ENCODE measurements at regions not wholly inside any gene's neighbourhood (a gene's known extent, or its start where the extent isn't known, plus 50 kb on each side); places are given as distances from the start of the nearest gene placed in this dataset.
"Not testable (repeated sequence)": the region's sequence is repeated elsewhere in the genome, so short reads cannot be mapped to it uniquely, and the experiment has no call there.

GRCh38 chr21:28687586-28687985 lies 305.1 kb downstream of the LTN1 start:
- Histone ChIP-seq H3K9me3 (no peaks in the 10 kb centered on the region), H3K36me3 (no peaks in the 10 kb centered on the region), H3K4me1 (no peaks in the 10 kb centered on the region), H3K4me3 (no peak overlapping the region), H3K27ac (no peak overlapping the region), H3K27me3 (no peaks in the 10 kb centered on the region)
- in situ Hi-C loops (cut with MboI; ENCODE audit: low pct_ligation_motif_present in 1 of 4, low pct_unique_long_range_greater_than_20kb in 1 of 4, low sequenced_read_pairs in 3 of 4) (no loop called here), intact Hi-C loops (cut with DNase I; ENCODE audit: low total_unique reads) (no loop called here)
- TF ChIP-seq CTCF (IDR thresholded peaks at IDR 0.05) (no peak), EP300 (IDR thresholded peaks at IDR 0.05; ENCODE audit: low read depth) (no peak), POLR2A (IDR thresholded peaks at IDR 0.05) (no peak), POLR2AphosphoS5 (IDR thresholded peaks at IDR 0.05) (no peak)
- WGBS, 2 donors (ENCODE audit: low coverage in 1 of 2) = 71 to 83% methylated on average over 1 of the region's 1 CpG
- DNase-seq = no peak

- Histone ChIP-seq H3K27me3 (no peaks in the 10 kb centered on the region), H3K4me1 (no peaks in the 10 kb centered on the region), H3K27ac (no peak overlapping the region), H3K36me3 (no peaks in the 10 kb centered on the region), H3K4me3 (no peak overlapping the region), H3K9me3 (no peaks in the 10 kb centered on the region)
- intact Hi-C loops (cut with DNase I; ENCODE audit: low total_unique reads) (no loop called here), in situ Hi-C loops (cut with MboI; ENCODE audit: low pct_ligation_motif_present in 1 of 4, low pct_unique_long_range_greater_than_20kb in 1 of 4, low sequenced_read_pairs in 3 of 4) (no loop called here)
- WGBS, 2 donors (ENCODE audit: low coverage in 1 of 2) = 69 to 79% methylated on average over 6 of the region's 6 CpGs
- TF ChIP-seq CTCF (IDR thresholded peaks at IDR 0.05) (no peak), POLR2AphosphoS5 (IDR thresholded peaks at IDR 0.05) (no peak), EP300 (IDR thresholded peaks at IDR 0.05; ENCODE audit: low read depth) (no peak), POLR2A (IDR thresholded peaks at IDR 0.05) (no peak)
- no peak for DNase-seq
Observed at GRCh38 chr21:28683982-28684752, 308.5 kb downstream of the LTN1 start.

GRCh38 chr21:28682884-28683283 lies 309.8 kb downstream of the LTN1 start:
- H3K9me3 ChIP-seq; H3K27ac ChIP-seq; H3K36me3 ChIP-seq; intact Hi-C loops (cut with DNase I; ENCODE audit: low total_unique reads); H3K4me1 ChIP-seq; DNase-seq; H3K4me3 ChIP-seq; H3K27me3 ChIP-seq; in situ Hi-C loops (cut with MboI; ENCODE audit: low pct_ligation_motif_present in 1 of 4, low pct_unique_long_range_greater_than_20kb in 1 of 4, low sequenced_read_pairs in 3 of 4): not testable (repeated sequence)
- WGBS, 2 donors (ENCODE audit: low coverage in 1 of 2) = 97 to 100% methylated on average over 2 to 3 of the region's 3 CpGs

GRCh38 chr21:28677096-28677495 lies 315.6 kb downstream of the LTN1 start:
- H3K27ac ChIP-seq; DNase-seq; H3K9me3 ChIP-seq; in situ Hi-C loops (cut with MboI; ENCODE audit: low pct_ligation_motif_present in 1 of 4, low pct_unique_long_range_greater_than_20kb in 1 of 4, low sequenced_read_pairs in 3 of 4); H3K4me1 ChIP-seq; H3K27me3 ChIP-seq; H3K4me3 ChIP-seq; H3K36me3 ChIP-seq: not testable (repeated sequence)
- 95% methylated on average over 13 of the region's 13 CpGs; no CpG with 5 or more reads in 1 of the 2 donors for WGBS, 2 donors (ENCODE audit: low coverage in 1 of 2)
- intact Hi-C loops (cut with DNase I; ENCODE audit: low total_unique reads) = loop anchor here (2.0 kb wide), 1 partner anchor 24 kb away; no protein-coding TSS in a partner anchor

- WGBS, 2 donors (ENCODE audit: low coverage in 1 of 2) = 66 to 73% methylated on average over 1 to 4 of the region's 4 CpGs
- Histone ChIP-seq H3K4me1 (no peaks in the 10 kb centered on the region), H3K4me3 (no peak overlapping the region), H3K27me3 (no peaks in the 10 kb centered on the region), H3K36me3 (no peaks in the 10 kb centered on the region), H3K27ac (peak overlapping the region in 1 of 4 donors; percentile 52), H3K9me3 (no peaks in the 10 kb centered on the region)
- TF ChIP-seq EP300 (IDR thresholded peaks at IDR 0.05; ENCODE audit: low read depth) (no peak), POLR2AphosphoS5 (IDR thresholded peaks at IDR 0.05) (peak in 1 of 3 donors; percentile 21)
- intact Hi-C loops (cut with DNase I; ENCODE audit: low total_unique reads) (loop anchor here (2.0 kb wide), 1 partner anchor 25 kb away; no protein-coding TSS in a partner anchor), in situ Hi-C loops (cut with MboI; ENCODE audit: low pct_ligation_motif_present in 1 of 4, low pct_unique_long_range_greater_than_20kb in 1 of 4, low sequenced_read_pairs in 3 of 4) (no loop called here)
- DNase-seq = no peak
Observed at GRCh38 chr21:28675331-28676041, 317.2 kb downstream of the LTN1 start.

Data from transverse colon (tissue), 4 donors.